ENCODE measurements at regions not wholly inside any gene's neighbourhood (a gene's known extent, or its start where the extent isn't known, plus 50 kb on each side); places are given as distances from the start of the nearest gene placed in this dataset.
A peak's percentile ranks its signal among the peaks of the same experiment; 100 is the strongest.

- peak overlapping the region; percentile 8; the same call in 1 of the 3 replicates for H3K4me3 Mint-ChIP-seq
- H3K27me3 Mint-ChIP-seq (ENCODE audit: insufficient read depth, low read depth, poor library complexity): peaks cover 6% of the 10 kb centered on the region
- H3K9me3 Mint-ChIP-seq: peaks cover 9% of the 10 kb centered on the region
Observed at GRCh38 chr3:153093629-153094028, 68.4 kb upstream of the RAP2B start.

More at GRCh38 chr3:153093629-153094028, 68.4 kb upstream of the RAP2B start:
- Histone ChIP-seq H3K4me2 (peak overlapping the region; percentile 54), H3K4me3 (peak overlapping the region; percentile 10), H2AFZ (no peak overlapping the region), H3K79me2 (replicated peaks; ENCODE audit: insufficient read depth) (no peaks in the 10 kb centered on the region), H3K9me2 (ENCODE audit: insufficient read depth) (no peaks in the 10 kb centered on the region), H3K36me3 (ENCODE audit: insufficient read depth) (no peaks in the 10 kb centered on the region), H4K20me1 (replicated peaks; ENCODE audit: insufficient read depth) (no peaks in the 10 kb centered on the region), H3K27me3 (ENCODE audit: insufficient read depth) (peaks cover 7% of the 10 kb centered on the region; the same call in 1 of the 2 replicates), H3K4me1 (ENCODE audit: insufficient read depth) (peaks cover 65% of the 10 kb centered on the region), H3K27ac (ENCODE audit: low read depth) (0 out of 2 replicates have a peak overlapping the region, but pooled peaks have one; percentile 20), H3F3A (replicated peaks; ENCODE audit: low read depth) (no peaks in the 10 kb centered on the region)
- TF ChIP-seq REST (IDR thresholded peaks at IDR 0.05; ENCODE audit: unreplicated experiment): no peak
- TF ChIP-seq NANOG (IDR thresholded peaks at IDR 0.05; ENCODE audit: borderline replicate concordance): peak; percentile 84; the same call in 1 of the 2 replicates
- 0 out of 2 replicates have a peak, but pooled peaks have one; percentile 46 for TF ChIP-seq ZNF462 (CRISPR knock-in tag; IDR thresholded peaks at IDR 0.05)
- no peak for TF ChIP-seq JUNB (IDR thresholded peaks at IDR 0.05; ENCODE audit: unreplicated experiment)
- TF ChIP-seq STAT1 (IDR thresholded peaks at IDR 0.05; ENCODE audit: unreplicated experiment): no peak
- ATAC-seq (no peak), DNase-seq (ENCODE audit: low spot score) (no peak)
- Mint-ChIP-seq H3K36me3 (ENCODE audit: low read depth) (peaks cover 2% of the 10 kb centered on the region; the same call in 2 of the 3 replicates), H3K27ac (peak overlapping the region; percentile 77), H3K4me1 (peaks cover 48% of the 10 kb centered on the region)

Measured in GM23338 (cell line).